ENCODE measurements at regions not wholly inside any gene's neighbourhood (a gene's known extent, or its start where the extent isn't known, plus 50 kb on each side); places are given as distances from the start of the nearest gene placed in this dataset.

GRCh38 chr3:5304789-5305683, 117.5 kb downstream of the EDEM1 start:
- no peak for DNase-seq

GRCh38 chr3:5305684-5305989, 118.1 kb downstream of the EDEM1 start:
- no peak for DNase-seq

DNA sequence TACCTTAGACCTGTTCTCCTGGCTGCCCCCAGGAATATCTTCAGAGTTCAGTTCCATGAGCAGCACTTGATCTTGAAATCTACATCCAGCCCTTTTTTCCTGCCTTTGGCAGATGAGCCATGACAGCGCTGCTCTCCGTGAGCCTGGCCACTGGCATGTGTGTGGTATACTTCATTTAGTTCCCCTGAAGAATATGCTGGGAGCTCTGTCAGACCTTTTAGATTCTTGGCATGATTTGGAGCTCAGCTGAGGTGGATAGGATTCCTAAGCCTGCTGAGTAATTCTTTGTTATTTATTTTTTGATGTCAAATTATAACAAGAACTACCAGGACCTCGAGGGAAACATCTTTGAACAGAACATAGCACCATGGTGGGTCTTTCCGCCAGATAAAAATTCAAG, 121.7 kb downstream of the EDEM1 start:
- no peak for DNase-seq

- no peak for DNase-seq
These were observed 122.1 kb downstream of the EDEM1 start for GRCh38 chr3:5309602-5310001.

- no peak for DNase-seq
These were observed 123.0 kb downstream of the EDEM1 start for GRCh38 chr3:5310509-5310908.

- DNase-seq = no peak
These were observed 124.8 kb downstream of the EDEM1 start for GRCh38 chr3:5312290-5312689.

GRCh38 chr3:5314897-5315296, 127.4 kb downstream of the EDEM1 start:
- no peak for DNase-seq

DNA sequence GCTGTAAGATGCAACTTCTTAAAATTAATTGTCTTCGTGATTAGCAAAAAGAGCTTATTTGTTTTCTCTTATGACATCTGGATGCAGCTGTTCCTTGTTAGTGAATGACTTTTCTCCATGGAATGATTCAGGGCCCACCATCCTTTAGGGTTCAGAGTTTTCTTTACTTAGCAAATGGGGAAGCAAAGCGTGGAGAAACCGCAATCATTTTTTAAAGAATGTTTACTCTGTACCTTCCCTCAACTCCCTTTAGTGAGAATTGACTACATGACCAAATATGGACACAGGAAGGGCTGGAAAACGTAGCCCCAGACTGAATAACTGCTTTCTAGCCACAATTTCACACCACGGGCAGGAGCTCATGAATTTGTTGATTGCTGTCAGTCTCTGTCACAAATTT, 130.1 kb downstream of the EDEM1 start:
- DNase-seq = no peak

DNA sequence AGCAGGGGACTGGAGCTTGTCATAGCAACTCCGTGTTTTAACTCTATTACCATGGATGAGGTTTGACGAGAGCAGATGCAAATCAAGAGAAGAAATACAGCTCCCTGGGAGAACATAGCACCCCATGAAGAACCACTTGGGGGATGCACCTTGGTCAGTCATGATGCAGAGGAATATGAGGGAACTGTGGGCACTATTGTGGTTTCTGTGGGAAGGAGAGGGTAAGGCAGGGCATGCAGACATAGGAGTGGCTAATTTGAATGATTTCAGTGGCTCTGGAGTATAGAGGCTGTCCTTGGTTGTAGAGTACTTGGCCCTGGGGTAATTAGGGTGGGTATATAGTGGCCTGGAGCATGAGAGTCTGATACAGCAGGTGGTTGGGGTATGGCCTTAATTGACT, 131.9 kb downstream of the EDEM1 start:
- DNase-seq = no peak

- no peak for DNase-seq
These were observed 134.3 kb downstream of the EDEM1 start for GRCh38 chr3:5321666-5322340.

GRCh38 chr3:5324780-5325179, 137.3 kb downstream of the EDEM1 start:
- DNase-seq = no peak

DNA sequence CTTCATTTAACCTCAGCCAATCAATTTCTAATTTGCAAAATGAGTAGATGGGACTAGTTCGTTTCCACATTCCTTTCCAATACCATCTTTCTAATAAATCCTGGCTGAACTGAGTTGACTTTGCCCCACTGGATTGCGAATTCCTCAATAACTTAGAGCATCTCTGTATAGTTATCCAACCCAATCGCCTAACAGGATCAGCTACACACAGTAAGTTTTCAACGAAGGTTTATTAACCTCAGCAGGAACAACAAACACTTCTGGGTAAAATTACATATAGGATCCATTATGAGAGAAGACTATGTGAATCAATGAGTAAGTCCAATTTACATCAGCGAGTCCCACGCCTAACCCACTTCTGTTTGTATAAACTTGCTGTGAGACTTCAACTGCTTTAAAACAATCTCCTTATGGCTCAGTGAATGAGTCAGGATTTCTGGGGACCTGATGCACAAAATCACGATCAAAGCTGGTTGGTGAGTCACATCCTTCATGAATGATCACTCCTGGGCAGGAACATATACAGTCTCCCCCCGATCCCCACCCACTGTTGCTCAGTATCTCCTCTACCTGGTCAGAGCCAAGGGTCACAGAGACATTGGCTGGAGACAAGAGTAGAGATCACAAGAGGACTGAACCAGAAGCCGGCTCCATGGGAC, 142.8 kb downstream of the EDEM1 start:
- DNase-seq = no peak

DNA sequence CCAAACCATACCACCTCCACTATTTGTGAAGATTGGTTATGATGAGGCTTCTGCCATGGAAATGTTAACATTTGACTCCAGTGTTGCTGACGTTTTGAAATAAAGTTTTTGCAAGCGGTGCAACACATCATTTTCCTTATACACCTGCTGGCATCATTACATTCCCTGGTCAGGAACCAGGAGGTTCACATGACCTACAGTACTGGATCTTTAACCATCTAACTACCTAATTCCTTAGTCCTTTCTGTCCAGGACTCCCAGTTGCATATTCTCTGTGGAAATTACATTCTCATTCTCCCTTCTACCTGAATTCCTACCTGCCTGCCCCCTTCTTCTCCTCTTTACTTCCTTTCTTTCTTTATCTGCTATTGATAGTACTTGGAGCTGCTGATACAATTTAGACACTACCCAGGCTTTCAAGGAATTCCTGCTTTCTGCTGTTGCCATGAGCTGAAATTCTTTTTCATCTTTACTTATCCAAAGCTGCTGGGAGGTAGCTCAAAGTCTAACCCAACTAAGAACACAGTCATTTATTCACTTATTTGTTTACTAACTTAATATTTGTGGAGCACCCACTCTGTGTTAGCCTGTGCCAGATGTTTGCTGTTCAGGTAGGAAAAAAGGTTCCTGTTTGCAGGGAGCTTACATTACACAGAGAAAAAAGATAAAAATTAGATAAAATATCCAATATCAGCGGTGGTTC, 144.2 kb downstream of the EDEM1 start:
- DNase-seq = no peak

- no peak for DNase-seq
These were observed 144.9 kb downstream of the EDEM1 start for GRCh38 chr3:5332270-5332956.

DNA sequence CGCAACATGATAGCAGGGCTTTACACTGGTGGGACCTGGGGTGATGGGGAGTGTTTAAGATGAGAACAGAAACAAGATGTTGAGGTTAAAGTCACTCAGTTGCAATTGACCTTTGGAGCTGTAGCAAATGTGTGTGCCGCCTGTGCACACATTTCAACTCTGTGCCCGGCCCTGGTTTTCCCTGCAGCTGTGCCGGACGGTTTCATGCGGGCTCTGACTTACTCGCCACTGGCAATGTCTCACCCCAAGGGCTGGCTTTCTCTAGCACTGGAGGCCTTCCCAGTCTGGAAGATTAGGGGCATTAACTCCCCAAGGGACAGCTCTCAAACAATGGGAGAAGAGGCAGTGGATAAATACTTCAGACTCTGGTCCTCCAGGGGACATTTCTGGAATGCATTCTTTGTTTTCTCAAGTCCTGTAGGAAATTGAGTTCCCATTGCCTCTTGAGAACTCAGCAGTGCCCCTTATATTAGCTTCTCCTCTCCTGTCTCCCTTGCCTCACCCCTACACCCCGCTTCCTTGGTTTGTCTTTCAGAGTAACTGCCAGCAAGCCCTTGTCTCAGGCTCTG, 152.5 kb downstream of the EDEM1 start:
- no peak for DNase-seq

DNA sequence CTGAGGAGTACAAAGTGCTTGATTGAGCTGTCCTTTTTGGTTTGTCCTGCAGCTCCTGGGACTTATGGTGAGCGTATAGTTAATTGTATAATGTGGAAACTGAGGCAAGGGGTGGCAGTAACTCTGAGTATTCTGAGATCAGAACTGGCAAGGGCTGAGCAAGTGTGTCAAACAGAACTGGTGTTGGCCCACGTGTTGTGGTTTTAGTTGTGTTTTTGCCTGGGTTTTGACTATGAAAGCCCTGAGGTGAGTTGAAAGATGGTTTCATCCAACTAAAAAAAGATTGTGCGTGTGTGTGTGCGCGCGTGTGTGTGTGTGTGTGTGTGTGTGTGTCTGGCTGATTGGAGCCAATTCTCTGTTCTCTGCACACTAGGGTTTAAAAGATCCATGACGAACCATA, 154.1 kb downstream of the EDEM1 start:
- DNase-seq = no peak

DNA sequence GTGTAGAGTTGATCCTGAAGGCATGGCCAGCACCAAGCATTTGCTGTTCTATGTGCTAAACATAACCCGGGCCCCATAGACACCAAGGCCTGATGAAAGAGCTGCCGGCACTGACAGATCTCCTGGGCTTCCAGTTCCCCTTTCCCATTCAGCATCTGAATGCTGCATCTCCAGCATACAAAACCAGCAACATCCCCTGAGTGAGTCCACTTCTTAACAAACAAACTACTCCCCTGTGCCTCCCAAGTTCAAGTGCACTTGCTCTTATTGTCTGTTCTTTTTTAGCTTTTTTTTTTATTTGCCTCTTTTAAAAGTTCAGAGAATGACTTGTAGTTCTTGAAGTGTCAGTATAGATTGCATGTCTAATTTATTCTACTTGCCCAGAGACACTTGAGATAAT, 156.0 kb downstream of the EDEM1 start:
- DNase-seq = no peak

GRCh38 chr3:5344707-5345106, 157.2 kb downstream of the EDEM1 start:
- DNase-seq = no peak

GRCh38 chr3:5347486-5347885, 160.0 kb downstream of the EDEM1 start:
- DNase-seq = no peak

DNA sequence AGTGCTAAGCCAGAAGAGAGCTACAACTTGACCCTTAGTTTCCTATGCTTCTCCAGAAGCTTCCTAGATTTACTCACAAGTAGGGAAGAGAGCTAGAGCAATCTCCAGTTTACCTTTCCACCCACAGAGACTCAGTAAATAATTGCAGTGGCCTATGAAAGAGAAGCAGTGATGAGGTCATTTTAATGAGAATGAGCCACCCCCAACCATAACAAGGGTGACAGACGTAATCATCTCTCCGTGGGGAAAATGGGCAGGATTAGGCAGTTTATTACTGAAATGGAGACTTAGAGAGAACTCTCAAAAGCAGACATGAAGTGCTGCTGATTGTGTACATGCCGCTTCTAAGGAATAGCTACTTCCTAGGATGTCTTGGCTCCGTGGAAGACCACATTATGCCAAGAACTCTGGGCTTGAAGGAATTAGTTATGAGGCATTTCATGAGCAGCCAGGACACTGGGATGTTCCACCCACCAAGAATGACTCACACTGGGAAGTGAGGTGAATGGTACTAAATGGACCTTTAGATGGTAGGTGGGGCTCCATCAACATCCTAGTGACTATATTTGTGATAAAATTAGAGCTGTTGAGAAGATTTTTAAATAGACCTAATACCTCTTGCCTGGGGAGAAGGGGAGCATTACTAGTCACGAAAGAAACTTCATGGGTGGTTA, 160.9 kb downstream of the EDEM1 start:
- no peak for DNase-seq

GRCh38 chr3:5349343-5349742, 161.8 kb downstream of the EDEM1 start:
- DNase-seq = no peak

DNA sequence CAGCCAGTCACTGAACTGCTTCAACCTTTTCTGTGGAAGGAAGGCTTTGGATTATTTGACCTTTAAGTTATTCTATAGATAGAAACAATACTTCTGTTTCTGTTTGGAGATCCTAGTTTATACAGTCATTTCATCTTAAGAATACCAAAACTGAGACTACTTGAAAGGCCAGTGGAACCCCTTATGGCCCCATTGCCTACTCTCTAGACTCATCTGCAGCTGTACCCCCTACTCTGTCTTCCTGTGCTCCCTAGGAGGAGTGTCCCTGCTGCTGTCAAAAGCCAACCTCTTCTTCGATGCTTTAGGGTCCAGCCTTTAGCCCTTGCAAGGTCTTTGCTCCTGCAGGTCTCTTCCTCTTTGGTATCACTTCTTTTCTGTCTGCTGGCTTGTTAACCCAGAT, 169.6 kb downstream of the EDEM1 start:
- DNase-seq = no peak

All from GOT3 (cell line).